ENCODE measurements at regions not wholly inside any gene's neighbourhood (a gene's known extent, or its start where the extent isn't known, plus 50 kb on each side); places are given as distances from the start of the nearest gene placed in this dataset.

DNA sequence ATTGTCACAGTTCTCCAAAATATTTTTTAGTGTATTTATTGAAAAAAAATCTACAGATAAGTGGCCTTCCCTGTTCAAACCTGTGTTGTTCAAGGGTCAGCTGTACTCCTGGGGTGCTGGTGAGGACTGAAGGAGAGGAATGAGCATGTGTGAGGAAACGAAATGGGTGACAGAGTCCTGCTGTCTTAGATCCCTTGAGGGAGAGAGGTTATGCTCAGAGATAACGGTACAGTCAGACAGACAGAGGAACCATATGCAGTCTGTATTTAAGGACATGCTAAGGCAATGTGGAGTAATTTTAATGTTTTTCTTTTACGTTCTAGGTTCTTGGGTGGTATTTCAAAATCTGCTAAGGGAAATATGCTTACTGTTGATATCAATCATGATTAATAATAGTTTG, 352.9 kb upstream of the RGS6 start:
- no peaks in the 10 kb centered on the region for H3K36me3 Mint-ChIP-seq
- WGBS (ENCODE audit: insufficient coverage) = 97% methylated on average over 3 of the region's 3 CpGs
- Histone ChIP-seq H3K9me3 (ENCODE audit: control insufficient read depth, insufficient read depth, low read length) (no peaks in the 10 kb centered on the region), H3K27ac (ENCODE audit: low read length) (no peak overlapping the region), H3K27me3 (ENCODE audit: control insufficient read depth, insufficient read depth, low read length) (no peaks in the 10 kb centered on the region), H3K4me1 (ENCODE audit: control insufficient read depth, insufficient read depth, low read length) (peaks cover 3% of the 10 kb centered on the region), H3K36me3 (ENCODE audit: control insufficient read depth, insufficient read depth, low read length) (no peaks in the 10 kb centered on the region), H3K4me3 (ENCODE audit: low read length) (no peak overlapping the region)
- no peak overlapping the region for H3K4me3 Mint-ChIP-seq
- DNase-seq (no peak), ATAC-seq (no peak)
- no peak overlapping the region for H3K27ac Mint-ChIP-seq
- no peaks in the 10 kb centered on the region for H3K27me3 Mint-ChIP-seq (ENCODE audit: low read depth in 2 of 2)
- no peaks in the 10 kb centered on the region for H3K9me3 Mint-ChIP-seq
- intact Hi-C loops (cut with micrococcal nuclease) = no loop called here
- peaks cover 10 to 24% of the 10 kb centered on the region in 2 donors for H3K4me1 Mint-ChIP-seq
- TF ChIP-seq, protein P1, sequence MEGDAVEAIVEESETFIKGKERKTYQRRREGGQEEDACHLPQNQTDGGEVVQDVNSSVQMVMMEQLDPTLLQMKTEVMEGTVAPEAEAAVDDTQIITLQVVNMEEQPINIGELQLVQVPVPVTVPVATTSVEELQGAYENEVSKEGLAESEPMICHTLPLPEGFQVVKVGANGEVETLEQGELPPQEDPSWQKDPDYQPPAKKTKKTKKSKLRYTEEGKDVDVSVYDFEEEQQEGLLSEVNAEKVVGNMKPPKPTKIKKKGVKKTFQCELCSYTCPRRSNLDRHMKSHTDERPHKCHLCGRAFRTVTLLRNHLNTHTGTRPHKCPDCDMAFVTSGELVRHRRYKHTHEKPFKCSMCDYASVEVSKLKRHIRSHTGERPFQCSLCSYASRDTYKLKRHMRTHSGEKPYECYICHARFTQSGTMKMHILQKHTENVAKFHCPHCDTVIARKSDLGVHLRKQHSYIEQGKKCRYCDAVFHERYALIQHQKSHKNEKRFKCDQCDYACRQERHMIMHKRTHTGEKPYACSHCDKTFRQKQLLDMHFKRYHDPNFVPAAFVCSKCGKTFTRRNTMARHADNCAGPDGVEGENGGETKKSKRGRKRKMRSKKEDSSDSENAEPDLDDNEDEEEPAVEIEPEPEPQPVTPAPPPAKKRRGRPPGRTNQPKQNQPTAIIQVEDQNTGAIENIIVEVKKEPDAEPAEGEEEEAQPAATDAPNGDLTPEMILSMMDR (IDR thresholded peaks at IDR 0.05) = no peak

DNA sequence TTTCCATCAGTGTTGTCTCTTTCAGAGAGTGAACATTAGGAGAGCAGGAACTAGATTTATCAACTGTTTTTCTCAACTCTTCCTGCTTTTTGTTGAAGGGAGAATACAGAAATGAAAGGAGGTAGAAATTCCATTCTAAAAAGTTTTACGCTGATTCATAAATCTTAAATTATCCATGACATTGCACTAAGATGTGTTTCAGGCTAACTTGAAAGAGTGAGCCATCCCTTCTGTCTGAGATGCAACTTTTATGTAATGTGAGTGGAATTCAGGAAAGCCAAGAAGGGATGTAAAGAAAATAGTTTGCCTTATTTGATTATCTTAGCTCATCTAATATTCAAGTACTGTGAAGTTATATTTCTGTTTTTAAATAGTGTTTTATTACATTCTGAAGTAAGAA, 349.5 kb upstream of the RGS6 start:
- no peak overlapping the region for H3K4me3 ChIP-seq (ENCODE audit: low read length)
- TF ChIP-seq, protein P1 (IDR thresholded peaks at IDR 0.05) = no peak
- Mint-ChIP-seq H3K27me3 (ENCODE audit: low read depth in 2 of 2) (no peaks in the 10 kb centered on the region), H3K36me3 (no peaks in the 10 kb centered on the region), H3K27ac (no peak overlapping the region), H3K4me1 (peaks cover 27 to 30% of the 10 kb centered on the region in 2 donors), H3K9me3 (no peaks in the 10 kb centered on the region), H3K4me3 (no peak overlapping the region)
- peaks cover 4% of the 10 kb centered on the region for H3K4me1 ChIP-seq (ENCODE audit: control insufficient read depth, insufficient read depth, low read length)
- no peak for DNase-seq
- intact Hi-C loops (cut with micrococcal nuclease) = no loop called here
- H3K27me3 ChIP-seq (ENCODE audit: control insufficient read depth, insufficient read depth, low read length) = no peaks in the 10 kb centered on the region
- no peaks in the 10 kb centered on the region for H3K36me3 ChIP-seq (ENCODE audit: control insufficient read depth, insufficient read depth, low read length)
- no peak for ATAC-seq
- WGBS (ENCODE audit: insufficient coverage) = no CpG with 5 or more reads among the region's 1 CpG
- no peak overlapping the region for H3K27ac ChIP-seq (ENCODE audit: low read length)
- no peaks in the 10 kb centered on the region for H3K9me3 ChIP-seq (ENCODE audit: control insufficient read depth, insufficient read depth, low read length)

DNA sequence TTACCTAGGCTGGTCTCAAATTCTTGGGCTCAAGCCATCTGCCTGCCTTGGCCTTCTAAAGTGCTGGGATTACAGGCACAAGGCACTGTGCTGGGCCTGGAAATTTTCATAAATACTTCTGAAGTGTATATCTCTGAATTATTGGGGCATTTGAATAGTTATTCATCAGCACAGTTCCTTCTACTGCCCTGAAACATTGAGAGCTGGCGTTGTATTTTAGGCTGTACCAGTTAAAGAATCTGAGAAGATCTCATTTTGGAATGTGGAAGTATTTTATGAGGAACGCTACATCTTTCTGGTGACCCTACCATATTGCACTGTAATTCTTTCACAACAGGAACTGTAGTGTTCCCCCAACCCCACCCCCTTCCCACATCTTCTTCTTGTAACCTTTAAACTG, 349.0 kb upstream of the RGS6 start:
- H3K27ac ChIP-seq (ENCODE audit: low read length) = no peak overlapping the region
- Mint-ChIP-seq H3K9me3 (no peaks in the 10 kb centered on the region), H3K36me3 (no peaks in the 10 kb centered on the region), H3K4me3 (no peak overlapping the region), H3K27ac (no peak overlapping the region), H3K4me1 (peaks cover 27 to 30% of the 10 kb centered on the region in 2 donors), H3K27me3 (ENCODE audit: low read depth in 2 of 2) (no peaks in the 10 kb centered on the region)
- no peaks in the 10 kb centered on the region for H3K27me3 ChIP-seq (ENCODE audit: control insufficient read depth, insufficient read depth, low read length)
- H3K36me3 ChIP-seq (ENCODE audit: control insufficient read depth, insufficient read depth, low read length) = no peaks in the 10 kb centered on the region
- intact Hi-C loops (cut with micrococcal nuclease) = no loop called here
- TF ChIP-seq, protein P1 (IDR thresholded peaks at IDR 0.05) = no peak
- ATAC-seq (no peak), DNase-seq (no peak)
- H3K4me1 ChIP-seq (ENCODE audit: control insufficient read depth, insufficient read depth, low read length) = peaks cover 4% of the 10 kb centered on the region
- H3K4me3 ChIP-seq (ENCODE audit: low read length) = no peak overlapping the region
- H3K9me3 ChIP-seq (ENCODE audit: control insufficient read depth, insufficient read depth, low read length) = no peaks in the 10 kb centered on the region
- WGBS (ENCODE audit: insufficient coverage) = 75% methylated on average over 2 of the region's 2 CpGs

DNA sequence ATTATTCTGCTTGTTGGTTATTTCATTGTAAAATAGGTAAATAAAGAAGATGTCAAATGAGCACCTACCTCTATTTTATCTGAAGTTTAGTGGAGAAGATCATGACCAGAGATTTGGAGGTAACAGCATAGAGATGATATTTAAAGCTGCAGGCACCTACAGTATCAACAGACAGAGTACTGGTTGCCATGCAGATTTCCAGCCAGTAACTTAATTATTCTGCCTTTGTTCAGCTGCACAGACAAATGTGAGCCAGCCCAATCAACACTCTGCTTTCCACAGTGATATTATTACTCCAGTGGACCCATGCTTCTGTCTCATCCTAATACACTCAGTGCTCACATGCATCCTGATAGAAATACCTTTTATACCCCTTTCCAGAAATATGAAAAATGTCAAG, 348.5 kb upstream of the RGS6 start:
- TF ChIP-seq, protein P1 (IDR thresholded peaks at IDR 0.05) = no peak
- no peak overlapping the region for H3K27ac ChIP-seq (ENCODE audit: low read length)
- no peak overlapping the region for H3K27ac Mint-ChIP-seq

More for the DNA sequence above, 348.5 kb upstream of the RGS6 start:
- no peaks in the 10 kb centered on the region for H3K9me3 ChIP-seq (ENCODE audit: control insufficient read depth, insufficient read depth, low read length)
- intact Hi-C loops (cut with micrococcal nuclease) = no loop called here
- H3K4me1 Mint-ChIP-seq = peaks cover 27 to 30% of the 10 kb centered on the region in 2 donors
- peaks cover 4% of the 10 kb centered on the region for H3K4me1 ChIP-seq (ENCODE audit: control insufficient read depth, insufficient read depth, low read length)
- H3K27me3 ChIP-seq (ENCODE audit: control insufficient read depth, insufficient read depth, low read length) = no peaks in the 10 kb centered on the region
- H3K27me3 Mint-ChIP-seq (ENCODE audit: low read depth in 2 of 2) = no peaks in the 10 kb centered on the region
- ATAC-seq (no peak), DNase-seq (no peak)
- H3K4me3 Mint-ChIP-seq = no peak overlapping the region
- no peaks in the 10 kb centered on the region for H3K9me3 Mint-ChIP-seq
- H3K36me3 ChIP-seq (ENCODE audit: control insufficient read depth, insufficient read depth, low read length) = no peaks in the 10 kb centered on the region
- H3K4me3 ChIP-seq (ENCODE audit: low read length) = no peak overlapping the region
- no peaks in the 10 kb centered on the region for H3K36me3 Mint-ChIP-seq
